B cell (primary cell): ENCODE measurements at regions not wholly inside any gene's neighbourhood (a gene's known extent, or its start where the extent isn't known, plus 50 kb on each side); places are given as distances from the start of the nearest gene placed in this dataset.

ENCODE experiments used
- ATAC-seq: fragments of 200-7000 bp; cut with Tn5 transposase; one replicate; pipeline ENCODE4 v1.10.0; 2021; ENCODE audit warnings: low read depth, mild to moderate bottlenecking, moderate number of reproducible peaks, moderate library complexity
- CTCF ChIA-PET: fragments of 350-600 bp; sonication (Branson Sonifier 250); formaldehyde crosslinking; loops from one replicate; lab custom pipeline; 2021; ENCODE audit warnings: antibody characterized with exemption, inconsistent platforms; lab: Charles Lee
- POLR2A ChIA-PET: fragments of 350-600 bp; sonication (Branson Sonifier 250); formaldehyde crosslinking; loops from one replicate; lab custom pipeline; 2021; ENCODE audit warnings: antibody characterized with exemption; lab: Charles Lee
- DNase-seq: peaks from one replicate; pipeline ENCODE4 v3.0.0; 2013
- H2AFZ ChIP-seq: 2 replicates; pipeline ENCODE4 v1.6.1; 2012; ENCODE audit warnings: mild to moderate bottlenecking, low read depth, low read length; ENCODE audit not compliant: insufficient read depth, poor library complexity, severe bottlenecking
- H3K27ac ChIP-seq, 2 donors: 1 replicate in 1 of 2; 2 replicates in 1 of 2; pipeline ENCODE4 v1.5.1; 2012 to 2013; ENCODE audit warnings: low read length in 2 of 2, mild to moderate bottlenecking in 2 of 2, moderate library complexity in 1 of 2
- H3K27me3 ChIP-seq, 4 experiments: fragments of 200-600 bp in 1 of 4; sonication (generic) in 1 of 4; replicated peaks in 1 of 4; 1 replicate in 2 of 4; 2 replicates in 2 of 4; pipeline versions ENCODE4 v1.6.1 to v1.7.0; 2013 to 2016; ENCODE audit warnings: low read length in 3 of 4, mild to moderate bottlenecking in 2 of 4, mixed read lengths in 1 of 4, moderate library complexity in 1 of 4; ENCODE audit not compliant: insufficient read depth in 4 of 4, control insufficient read depth in 3 of 4; ENCODE audit errors: control extremely low read depth in 1 of 4
- H3K36me3 ChIP-seq, 2 experiments: replicated peaks in 1 of 2; 1 replicate in 1 of 2; 2 replicates in 1 of 2; pipeline versions ENCODE4 v1.6.1 to v1.7.1; 2013; ENCODE audit warnings: low read length in 1 of 2; ENCODE audit not compliant: insufficient read depth in 2 of 2, control insufficient read depth in 1 of 2; ENCODE audit errors: control extremely low read depth in 1 of 2, extremely low read depth in 1 of 2
- H3K4me1 ChIP-seq, 2 donors: fragments of 200-600 bp in 1 of 2; sonication (generic) in 1 of 2; 1 replicate in 1 of 2; 2 replicates in 1 of 2; pipeline versions ENCODE4 v1.5.1 to v1.6.1; 2013 to 2017; ENCODE audit warnings: low read length in 2 of 2; ENCODE audit not compliant: control insufficient read depth in 2 of 2, insufficient read depth in 2 of 2
- H3K4me2 ChIP-seq: replicated peaks from 2 replicates; pipeline ENCODE3; 2012; ENCODE audit warnings: mild to moderate bottlenecking, low read depth, low read length; ENCODE audit not compliant: poor library complexity, severe bottlenecking
- H3K4me3 ChIP-seq, 5 experiments: fragments of 200-600 bp in 1 of 5; sonication (generic) in 1 of 5; 1 replicate in 3 of 5; 2 replicates in 2 of 5; pipeline versions ENCODE4 v1.5.1 to v1.7.0; 2011 to 2016; ENCODE audit warnings: low read length in 4 of 5, mild to moderate bottlenecking in 4 of 5, low read depth in 2 of 5, control low read depth in 1 of 5, moderate library complexity in 1 of 5; ENCODE audit not compliant: insufficient read depth in 1 of 5; ENCODE audit errors: control extremely low read depth in 1 of 5, extremely low read depth in 1 of 5
- H3K79me2 ChIP-seq: fragments of 200-600 bp; sonication (generic); one replicate; pipeline ENCODE4 v1.6.0; 2016; ENCODE audit warnings: low read length; ENCODE audit not compliant: control insufficient read depth, insufficient read depth
- H3K9ac ChIP-seq: fragments of 200-600 bp; sonication (generic); 2 replicates; pipeline ENCODE4 v1.6.1; 2017; ENCODE audit warnings: mild to moderate bottlenecking, low read length, moderate library complexity
- H3K9me3 ChIP-seq, 3 donors: one replicate each; pipeline versions ENCODE4 v1.6.1 to v1.7.1; 2013; ENCODE audit warnings: low read length in 2 of 3; ENCODE audit not compliant: control insufficient read depth in 2 of 3, insufficient read depth in 1 of 3; ENCODE audit errors: control extremely low read depth in 1 of 3
- H4K20me1 ChIP-seq: 2 replicates; pipeline ENCODE4 v1.6.0; 2012; ENCODE audit warnings: mild to moderate bottlenecking, low read length; ENCODE audit not compliant: insufficient read depth, control insufficient read depth, poor library complexity, severe bottlenecking
- H3K27ac Mint-ChIP-seq: one replicate; pipeline ENCODE4 v1.8.0; 2021; ENCODE audit warnings: mixed read lengths
- H3K27me3 Mint-ChIP-seq: one replicate; pipeline ENCODE4 v1.8.0; 2021; ENCODE audit warnings: mixed read lengths
- H3K4me1 Mint-ChIP-seq: one replicate; pipeline ENCODE4 v1.8.0; 2021; ENCODE audit warnings: mixed read lengths
- H3K4me3 Mint-ChIP-seq: one replicate; pipeline ENCODE4 v1.8.0; 2021; ENCODE audit warnings: mixed read lengths
- H3K9me3 Mint-ChIP-seq: one replicate; pipeline ENCODE4 v1.8.0; 2022; ENCODE audit warnings: mixed read lengths; ENCODE audit not compliant: insufficient read depth
- EZH2 ChIP-seq: IDR thresholded peaks from 2 replicates; pipeline ENCODE4 v1.6.1; 2012; ENCODE audit warnings: borderline replicate concordance, low read depth, mild to moderate bottlenecking, moderate library complexity, low read length; ENCODE audit not compliant: insufficient read depth, poor library complexity, severe bottlenecking
- WGBS: methylation state at CpG from one replicate; pipeline ENCODE4 v1.1.5; 2013; ENCODE audit warnings: missing lambda C conversion rate; ENCODE audit not compliant: insufficient coverage; 5-methylcytosine and 5-hydroxymethylcytosine counted together
- intact Hi-C: fragments of 100-400 bp; cut with micrococcal nuclease; formaldehyde crosslinking; loops from one replicate; pipeline ENCODE4 v1.10.0; 2022
- TF ChIP-seq, protein P1 (sequence below): fragments of 200-600 bp; IDR thresholded peaks from one replicate; pipeline ENCODE4 v1.8.0; 2022; ENCODE audit warnings: antibody characterized with exemption, mild to moderate bottlenecking

DNA sequence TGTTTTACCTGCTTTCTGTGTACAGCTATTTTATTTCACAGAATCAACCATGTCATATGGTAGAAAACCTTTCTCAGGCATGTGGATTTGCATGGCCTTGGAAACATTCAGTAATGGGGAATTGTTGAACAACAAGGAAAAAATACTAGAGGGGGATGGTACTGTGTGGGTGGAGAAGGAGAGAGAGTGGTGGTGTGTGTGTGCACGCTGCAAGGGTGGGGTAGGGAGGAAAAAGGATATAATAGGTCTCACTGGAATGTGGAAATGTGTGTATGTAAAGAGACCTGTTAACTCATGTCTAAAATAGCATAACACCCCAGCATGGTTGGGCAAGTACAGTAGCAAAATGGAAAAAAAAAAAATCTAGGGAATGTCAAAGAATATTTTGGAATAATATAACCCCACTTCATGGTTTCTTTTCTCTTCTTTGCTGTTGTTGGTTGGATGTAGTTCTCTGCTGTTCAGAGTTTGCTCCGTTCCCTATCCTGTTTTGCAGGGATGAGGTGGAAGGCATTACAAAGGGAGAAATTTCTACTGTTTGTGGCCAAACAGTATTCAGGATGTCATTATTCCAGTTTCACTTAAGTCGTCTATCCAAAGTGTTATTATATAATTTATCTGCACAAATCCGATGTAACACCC lies 93.9 kb upstream of the CITED2 start:
- Mint-ChIP-seq H3K27ac (no peak overlapping the region), H3K27me3 (no peaks in the 10 kb centered on the region), H3K9me3 (no peaks in the 10 kb centered on the region), H3K4me3 (no peak overlapping the region), H3K4me1 (no peaks in the 10 kb centered on the region)
- H3K79me2 ChIP-seq = no peaks in the 10 kb centered on the region
- H3K4me2 ChIP-seq = no peak overlapping the region
- H3K4me3 ChIP-seq = no peak overlapping the region
- no peaks in the 10 kb centered on the region for H4K20me1 ChIP-seq
- TF ChIP-seq EZH2 = no peak
- TF ChIP-seq, protein P1, sequence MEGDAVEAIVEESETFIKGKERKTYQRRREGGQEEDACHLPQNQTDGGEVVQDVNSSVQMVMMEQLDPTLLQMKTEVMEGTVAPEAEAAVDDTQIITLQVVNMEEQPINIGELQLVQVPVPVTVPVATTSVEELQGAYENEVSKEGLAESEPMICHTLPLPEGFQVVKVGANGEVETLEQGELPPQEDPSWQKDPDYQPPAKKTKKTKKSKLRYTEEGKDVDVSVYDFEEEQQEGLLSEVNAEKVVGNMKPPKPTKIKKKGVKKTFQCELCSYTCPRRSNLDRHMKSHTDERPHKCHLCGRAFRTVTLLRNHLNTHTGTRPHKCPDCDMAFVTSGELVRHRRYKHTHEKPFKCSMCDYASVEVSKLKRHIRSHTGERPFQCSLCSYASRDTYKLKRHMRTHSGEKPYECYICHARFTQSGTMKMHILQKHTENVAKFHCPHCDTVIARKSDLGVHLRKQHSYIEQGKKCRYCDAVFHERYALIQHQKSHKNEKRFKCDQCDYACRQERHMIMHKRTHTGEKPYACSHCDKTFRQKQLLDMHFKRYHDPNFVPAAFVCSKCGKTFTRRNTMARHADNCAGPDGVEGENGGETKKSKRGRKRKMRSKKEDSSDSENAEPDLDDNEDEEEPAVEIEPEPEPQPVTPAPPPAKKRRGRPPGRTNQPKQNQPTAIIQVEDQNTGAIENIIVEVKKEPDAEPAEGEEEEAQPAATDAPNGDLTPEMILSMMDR = no peak
- H3K27me3 ChIP-seq = no peaks in the 10 kb centered on the region
- ATAC-seq (no peak), DNase-seq (no peak)
- no peaks in the 10 kb centered on the region for H3K4me1 ChIP-seq
- H2AFZ ChIP-seq = no peak overlapping the region
- no peaks in the 10 kb centered on the region for H3K36me3 ChIP-seq
- POLR2A ChIA-PET = no interaction called here
- WGBS = 100% methylated on average over 1 of the region's 4 CpGs
- intact Hi-C loops = no loop called here
- H3K9ac ChIP-seq = no peak overlapping the region
- H3K27ac ChIP-seq = no peak overlapping the region
- CTCF ChIA-PET = no interaction called here
- H3K9me3 ChIP-seq = no peaks in the 10 kb centered on the region

DNA sequence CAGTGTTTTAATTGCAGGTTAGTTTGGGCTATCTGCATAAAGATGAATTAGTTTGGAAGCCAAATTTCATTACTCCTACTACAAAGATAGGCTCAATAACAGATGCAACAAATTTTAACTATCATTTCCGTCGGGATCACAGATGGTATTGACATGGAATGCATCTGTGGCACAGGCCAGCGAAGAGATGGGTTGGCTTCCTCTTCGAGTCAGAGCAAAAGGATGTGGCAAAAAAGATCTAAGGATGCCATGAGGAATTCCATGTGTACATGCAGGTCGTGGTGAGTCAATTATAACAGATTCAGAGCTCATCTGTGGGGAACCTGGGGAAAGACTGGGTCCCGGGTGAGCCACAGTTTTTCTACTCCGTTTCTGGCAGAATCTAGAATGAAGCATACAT lies 83.0 kb upstream of the CITED2 start:
- Histone ChIP-seq H2AFZ (no peak overlapping the region), H3K27ac (no peak overlapping the region), H4K20me1 (no peaks in the 10 kb centered on the region), H3K4me2 (no peak overlapping the region), H3K4me3 (no peak overlapping the region), H3K9ac (no peak overlapping the region), H3K27me3 (no peaks in the 10 kb centered on the region), H3K9me3 (no peaks in the 10 kb centered on the region), H3K79me2 (no peaks in the 10 kb centered on the region), H3K36me3 (no peaks in the 10 kb centered on the region), H3K4me1 (no peaks in the 10 kb centered on the region)
- no peaks in the 10 kb centered on the region for H3K9me3 Mint-ChIP-seq
- TF ChIP-seq EZH2 = no peak
- TF ChIP-seq, protein P1 = no peak
- intact Hi-C loops = no loop called here
- no peak for DNase-seq
- no peak for ATAC-seq
- H3K4me1 Mint-ChIP-seq = no peaks in the 10 kb centered on the region
- 92% methylated on average over 7 of the region's 7 CpGs for whole genome bisulfite sequencing
- CTCF ChIA-PET = no interaction called here
- H3K27me3 Mint-ChIP-seq = no peaks in the 10 kb centered on the region
- POLR2A ChIA-PET = no interaction called here
- no peak overlapping the region for H3K4me3 Mint-ChIP-seq
- no peak overlapping the region for H3K27ac Mint-ChIP-seq
